Esophagus muscularis mucosa (tissue), 4 donors: ENCODE measurements at regions not wholly inside any gene's neighbourhood (a gene's known extent, or its start where the extent isn't known, plus 50 kb on each side); places are given as distances from the start of the nearest gene placed in this dataset.

Experiments used
- CTCF ChIP-seq, 3 experiments: fragments of 200-600 bp in 2 of 3; fragments of 450-650 bp in 1 of 3; sonication (generic) in 2 of 3; IDR thresholded peaks; one replicate each; pipeline ENCODE4 v1.5.1; 2017 to 2019; ENCODE audit warnings: antibody characterized with exemption in 3 of 3, mild to moderate bottlenecking in 2 of 3, moderate library complexity in 1 of 3
- EP300 ChIP-seq: sonication (generic); formaldehyde crosslinking; IDR thresholded peaks from one replicate; pipeline ENCODE4 v1.6.1; 2017; ENCODE audit warnings: antibody characterized with exemption
- POLR2AphosphoS5 ChIP-seq, 2 donors: sonication (generic); formaldehyde crosslinking; IDR thresholded peaks; one replicate each; pipeline ENCODE4 v1.6.1; 2017; ENCODE audit warnings: antibody characterized with exemption in 2 of 2

DNA sequence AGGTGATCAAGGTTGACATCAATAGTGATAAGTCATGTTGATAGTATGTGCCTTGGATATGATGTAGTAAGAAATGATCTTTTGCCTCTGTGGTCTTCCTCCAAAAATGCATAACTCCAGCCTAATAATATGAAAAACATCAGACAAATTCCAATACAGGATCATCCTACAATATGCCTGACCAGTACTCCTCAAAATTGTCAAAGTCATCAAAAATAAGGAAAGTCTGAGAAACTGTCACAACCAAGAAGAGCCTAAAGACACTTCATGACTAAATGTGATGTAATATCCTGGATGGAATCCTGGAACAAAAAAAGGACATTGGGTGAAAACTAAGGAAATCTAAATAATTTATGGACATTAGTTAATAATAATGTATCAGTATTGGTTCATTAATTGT, 50.3 kb upstream of the LCORL start:
- TF ChIP-seq POLR2AphosphoS5 (IDR thresholded peaks at IDR 0.05) = no peak
- TF ChIP-seq CTCF (IDR thresholded peaks at IDR 0.05) = no peak
- no peak for TF ChIP-seq EP300
